GM21528 (cell line): ENCODE measurements at regions not wholly inside any gene's neighbourhood (a gene's known extent, or its start where the extent isn't known, plus 50 kb on each side); places are given as distances from the start of the nearest gene placed in this dataset.
"Not testable (repeated sequence)": the region's sequence is repeated elsewhere in the genome, so short reads cannot be mapped to it uniquely, and the experiment has no call there.

Experiments
- ATAC-seq: cut with Tn5 transposase; IDR thresholded peaks from one replicate; pipeline ENCODE4 v1.9.1; 2021; ENCODE audit warnings: mild to moderate bottlenecking, moderate library complexity; ENCODE audit not compliant: unreplicated experiment, low FRiP score

DNA sequence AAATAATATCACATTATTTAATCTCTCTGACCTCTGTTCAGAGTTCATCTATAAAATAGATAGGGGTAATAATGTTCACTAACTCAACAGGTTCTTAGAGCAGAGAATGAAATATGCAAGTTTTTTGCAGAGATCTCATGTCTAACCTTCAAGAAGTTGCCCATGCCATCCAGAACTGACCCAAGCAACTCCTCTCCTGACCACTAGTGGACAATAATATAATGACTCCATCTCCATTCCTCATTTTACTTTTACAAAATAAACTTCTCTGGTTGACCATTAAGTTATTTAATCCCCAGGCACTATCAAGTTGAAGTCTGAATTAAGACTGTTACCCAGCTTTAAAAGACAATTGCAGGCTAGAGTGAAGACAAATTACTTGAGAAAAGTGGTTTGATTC lies 382.6 kb downstream of the KCNA4 start:
- no peak for ATAC-seq

- no peak for ATAC-seq
Observed at GRCh38 chr11:29629286-29629685, 387.5 kb downstream of the KCNA4 start.

DNA sequence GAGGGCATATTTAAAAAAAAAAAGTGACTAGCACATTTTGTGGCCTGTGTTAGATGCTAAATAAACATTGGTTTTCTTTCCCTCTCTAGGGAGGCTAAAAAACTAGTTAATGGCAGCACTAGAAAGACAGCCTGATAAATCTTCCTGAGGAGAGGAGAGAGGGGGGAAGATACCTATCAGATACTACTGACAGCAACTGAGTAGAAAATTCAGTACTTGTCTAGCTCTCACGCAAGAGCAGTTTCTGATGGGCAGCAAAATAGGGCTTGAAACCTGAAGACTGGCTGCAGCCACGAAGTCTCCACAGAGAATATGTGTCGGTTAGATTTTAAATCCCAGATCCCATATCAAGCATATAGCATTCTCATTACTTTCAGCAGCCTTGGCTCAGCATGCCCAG lies 388.2 kb downstream of the KCNA4 start:
- ATAC-seq = no peak

GRCh38 chr11:29627541-29627940 lies 389.3 kb downstream of the KCNA4 start:
- ATAC-seq = no peak

GRCh38 chr11:29623144-29623722 lies 393.6 kb downstream of the KCNA4 start:
- ATAC-seq = no peak

DNA sequence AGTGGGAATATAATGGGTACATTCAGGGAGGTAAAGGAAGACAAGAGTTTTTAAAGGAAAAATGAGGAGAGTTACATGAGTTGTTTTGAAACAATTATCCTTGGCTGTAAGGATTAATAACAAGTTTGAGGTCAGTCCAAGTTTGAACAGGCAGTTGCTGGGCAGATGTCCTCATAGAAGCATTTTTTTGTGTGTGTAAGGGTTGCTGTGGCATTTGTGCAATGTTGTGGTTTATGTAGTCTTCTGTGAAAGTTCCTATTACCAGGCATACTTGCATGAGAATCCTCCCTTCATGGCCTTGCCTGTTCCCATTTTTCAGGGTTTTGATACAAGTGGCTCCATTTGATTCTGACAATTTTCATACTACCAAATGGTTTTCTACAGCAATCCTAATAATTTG lies 400.2 kb downstream of the KCNA4 start:
- no peak for ATAC-seq

GRCh38 chr11:29612423-29612822 lies 404.4 kb downstream of the KCNA4 start:
- no peak for ATAC-seq

DNA sequence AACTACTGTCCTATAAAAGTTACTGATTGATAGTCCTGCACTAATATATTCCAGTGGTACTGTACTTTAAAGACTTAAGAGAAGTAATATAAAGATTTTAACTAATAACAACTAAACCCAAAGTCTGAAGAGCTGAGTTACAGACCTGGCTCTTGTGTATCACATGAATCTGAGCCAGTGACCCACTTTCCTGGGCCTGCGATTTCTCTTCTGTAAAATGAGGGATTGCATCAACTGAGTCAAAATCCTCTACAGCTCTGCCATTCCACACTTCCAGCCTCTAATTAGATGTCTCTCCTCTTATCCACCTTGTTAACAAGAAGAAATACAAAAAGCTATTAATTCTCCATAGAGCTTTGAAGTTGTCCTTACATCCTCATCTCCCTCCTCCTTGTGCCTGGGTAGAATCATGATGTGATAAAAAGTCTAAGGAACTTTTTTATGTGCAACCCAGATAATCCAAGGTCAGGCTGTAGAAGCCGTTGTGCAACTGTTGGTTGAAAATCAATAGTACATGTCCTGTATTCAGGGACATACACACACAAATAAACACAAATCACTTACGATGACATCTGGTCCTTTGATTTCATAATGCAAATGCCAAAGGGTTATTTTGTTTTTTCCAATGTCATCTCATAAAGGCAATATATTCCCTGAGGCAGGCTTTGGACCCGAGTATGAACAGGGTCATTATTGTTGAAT lies 410.3 kb downstream of the KCNA4 start:
- no peak for ATAC-seq

DNA sequence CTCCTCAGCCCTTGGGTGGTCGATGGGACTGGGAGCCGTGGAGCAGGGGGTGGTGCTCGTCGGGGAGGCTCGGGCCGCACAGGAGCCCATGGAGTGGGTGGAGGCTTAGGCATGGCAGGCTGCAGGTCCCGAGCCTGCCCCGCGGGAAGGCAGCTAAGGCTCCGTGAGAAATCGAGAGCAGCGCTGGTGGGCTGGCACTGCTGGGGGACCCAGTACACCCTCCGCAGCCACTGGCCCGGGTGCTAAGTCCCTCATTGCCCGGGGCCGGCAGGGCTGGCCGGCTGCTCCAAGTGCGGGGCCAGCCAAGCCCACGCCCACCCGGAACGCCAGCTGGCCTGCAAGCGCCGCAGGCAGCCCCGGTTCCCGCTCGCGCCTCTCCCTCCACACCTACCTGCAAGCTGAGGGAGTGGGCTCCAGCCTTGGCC lies 416.7 kb downstream of the KCNA4 start:
- ATAC-seq = not testable (repeated sequence)

- no peak for ATAC-seq
Observed at GRCh38 chr11:29584342-29584741, 432.5 kb downstream of the KCNA4 start.

DNA sequence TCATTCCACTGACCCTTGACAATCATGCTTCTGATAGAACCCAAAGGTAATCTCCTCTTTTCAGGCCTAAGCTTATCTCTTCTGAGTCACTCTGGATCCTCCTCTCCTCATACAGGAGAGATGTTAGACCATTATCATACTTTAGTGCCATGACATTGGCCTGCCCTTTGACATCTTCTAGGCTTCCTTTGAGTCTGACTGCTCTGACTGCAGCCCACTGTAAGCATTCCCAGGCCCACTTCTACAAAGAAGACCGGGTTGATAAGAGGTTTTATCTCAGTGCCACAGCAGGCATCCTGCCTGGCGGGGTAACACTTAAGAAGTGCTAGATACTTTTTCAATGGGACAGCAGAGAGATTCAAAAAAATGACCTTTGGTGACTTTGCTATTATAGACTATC lies 438.0 kb downstream of the KCNA4 start:
- no peak for ATAC-seq

DNA sequence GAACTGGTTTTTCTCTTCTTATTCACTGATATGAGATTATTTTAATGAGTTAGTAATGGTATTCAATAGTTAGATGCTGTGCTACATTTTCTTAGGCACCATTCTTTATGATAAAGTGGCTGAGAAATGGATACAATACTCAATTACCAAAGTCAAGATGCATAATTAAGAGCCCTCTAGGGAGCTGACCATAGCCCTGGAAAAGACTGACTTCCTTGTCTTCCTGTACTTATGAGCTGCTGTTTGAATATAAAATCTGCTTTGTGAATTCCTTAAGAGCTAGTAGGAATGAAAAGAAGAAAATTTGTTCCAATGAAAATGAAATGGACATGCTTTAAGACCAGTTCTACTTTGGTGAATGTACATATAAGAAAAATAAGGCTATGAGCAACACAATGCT lies 452.3 kb downstream of the KCNA4 start:
- no peak for ATAC-seq

DNA sequence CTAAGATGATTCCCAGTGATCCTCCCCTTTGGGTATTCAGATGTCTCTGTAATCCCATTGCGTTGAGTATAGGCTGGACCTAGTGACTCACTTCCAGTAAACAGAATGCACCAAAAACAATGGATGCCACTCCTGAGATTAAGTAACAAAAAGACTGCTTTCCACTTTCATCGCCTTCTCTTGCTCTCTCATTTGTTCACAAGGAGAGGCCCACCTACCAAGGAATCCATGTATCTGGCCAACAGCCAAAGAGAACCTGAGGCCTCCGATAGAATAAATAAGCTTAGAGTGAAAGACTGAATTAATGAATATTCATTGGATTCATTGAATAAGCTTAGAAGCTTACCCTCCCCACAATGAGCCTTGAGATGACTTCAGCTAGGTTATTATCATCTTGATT lies 454.6 kb downstream of the KCNA4 start:
- ATAC-seq = no peak

DNA sequence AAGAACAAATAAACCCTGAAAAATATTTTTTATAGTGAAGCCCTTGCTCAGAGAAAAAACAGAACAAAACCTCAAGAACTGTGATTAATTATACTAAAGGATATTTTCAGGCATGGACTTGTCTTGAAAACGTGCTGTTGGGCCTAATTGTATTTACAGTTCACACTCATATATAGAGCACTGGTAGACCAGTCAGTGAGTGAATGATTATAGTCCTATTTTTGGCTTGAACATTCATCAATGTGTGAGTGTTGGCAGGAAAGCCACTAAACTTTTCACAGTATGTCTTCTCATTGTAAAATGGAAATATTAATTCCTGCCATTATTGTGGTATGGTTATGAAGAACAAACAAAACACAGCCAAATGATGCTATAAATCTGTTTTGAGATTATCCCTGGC lies 462.8 kb downstream of the KCNA4 start:
- no peak for ATAC-seq

DNA sequence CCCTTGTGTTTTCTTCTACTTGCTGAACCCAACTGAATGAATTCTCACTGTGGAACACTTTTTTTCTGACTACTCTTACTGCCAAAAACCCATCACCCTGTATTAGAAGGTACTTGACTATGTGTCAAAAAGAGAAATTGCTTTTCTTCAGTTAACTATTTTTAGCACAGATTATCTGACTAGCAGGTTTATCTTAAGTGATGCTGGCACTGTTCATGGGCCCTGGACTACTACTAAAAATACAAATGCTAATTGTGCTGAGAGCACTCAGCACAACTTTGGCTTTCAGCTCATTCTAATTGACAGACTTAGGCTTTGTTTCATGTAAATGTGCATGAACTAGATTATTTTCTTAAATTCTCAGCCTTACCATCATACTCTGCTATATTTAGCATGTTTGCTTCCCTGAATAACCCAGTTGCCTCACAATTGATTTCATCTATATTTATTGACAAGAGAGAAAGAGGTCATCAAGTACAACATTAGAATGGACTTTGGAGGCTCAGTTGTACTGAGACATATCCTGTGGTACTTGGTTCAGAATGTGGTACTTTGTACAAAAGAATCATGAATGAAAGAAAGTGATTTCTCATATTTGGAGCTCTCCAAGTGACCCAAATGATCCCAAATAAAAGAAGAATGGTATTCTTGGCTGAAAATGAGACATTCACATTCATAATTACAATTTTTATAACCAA lies 478.3 kb downstream of the KCNA4 start:
- no peak for ATAC-seq

DNA sequence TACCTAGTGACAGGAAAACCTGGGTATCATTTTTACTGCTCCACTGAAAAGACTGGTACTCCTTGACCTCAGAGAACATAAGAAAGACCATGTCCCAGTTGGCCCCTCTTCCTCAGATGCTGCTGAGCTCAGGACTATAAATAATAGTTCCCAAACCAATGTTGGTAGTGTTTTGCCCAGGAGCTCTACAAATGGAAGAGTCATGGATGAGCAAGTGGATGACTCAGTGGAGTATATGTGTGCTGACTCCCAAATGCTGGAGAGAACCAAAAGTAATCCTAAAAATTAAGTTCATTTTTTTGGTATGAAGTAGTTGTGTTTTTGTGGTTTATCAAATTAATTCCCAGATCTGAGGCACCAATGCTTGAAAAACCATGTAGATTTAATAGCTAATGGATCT lies 482.0 kb downstream of the KCNA4 start:
- ATAC-seq = no peak

DNA sequence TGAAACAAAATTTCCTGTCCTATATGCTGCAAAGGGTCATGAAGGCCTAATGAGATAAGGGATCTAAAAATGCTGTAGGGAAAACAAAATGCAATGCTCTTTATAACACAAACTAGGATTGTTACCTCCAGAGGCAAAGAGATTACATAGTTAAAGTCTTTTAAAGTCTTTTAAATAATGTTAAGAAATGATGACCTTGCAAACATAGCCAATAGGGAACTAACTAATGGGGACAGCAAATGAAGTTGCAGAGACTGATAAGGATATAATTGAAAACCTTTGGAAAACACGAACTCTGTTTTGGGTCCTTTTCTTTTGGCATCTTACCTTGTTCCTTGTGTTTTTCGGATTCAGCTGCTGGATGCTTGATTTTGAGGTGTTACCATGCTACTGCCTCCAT lies 485.9 kb downstream of the KCNA4 start:
- no peak for ATAC-seq

DNA sequence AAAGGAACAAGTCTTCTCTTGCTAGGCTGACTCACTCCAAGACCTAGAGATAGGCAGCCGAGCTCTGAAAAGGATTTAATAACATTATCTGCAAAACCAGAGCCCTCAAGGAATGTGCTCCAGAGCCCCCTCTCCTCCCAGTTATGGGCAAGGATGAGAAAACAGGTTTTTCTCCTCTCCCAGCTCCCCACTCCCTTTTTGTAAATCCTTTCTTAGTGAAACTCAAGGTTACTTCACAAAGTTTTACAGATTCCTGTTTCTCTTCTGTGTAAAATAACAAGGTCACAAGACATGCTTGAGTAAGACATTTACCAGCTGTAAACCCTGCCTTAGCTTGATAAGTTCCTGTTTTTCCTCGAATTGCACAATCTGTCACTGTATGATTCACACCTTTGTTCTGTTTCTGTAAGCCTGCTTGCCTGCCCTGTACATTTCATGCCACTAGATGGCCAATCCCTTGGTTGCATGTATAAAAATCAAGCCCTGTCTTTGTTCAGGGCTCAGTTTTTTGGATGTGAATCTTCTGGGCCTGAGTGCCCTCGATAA lies 489.4 kb downstream of the KCNA4 start:
- no peak for ATAC-seq

- ATAC-seq = no peak
Observed at GRCh38 chr11:29518389-29519174, 498.2 kb downstream of the KCNA4 start.

DNA sequence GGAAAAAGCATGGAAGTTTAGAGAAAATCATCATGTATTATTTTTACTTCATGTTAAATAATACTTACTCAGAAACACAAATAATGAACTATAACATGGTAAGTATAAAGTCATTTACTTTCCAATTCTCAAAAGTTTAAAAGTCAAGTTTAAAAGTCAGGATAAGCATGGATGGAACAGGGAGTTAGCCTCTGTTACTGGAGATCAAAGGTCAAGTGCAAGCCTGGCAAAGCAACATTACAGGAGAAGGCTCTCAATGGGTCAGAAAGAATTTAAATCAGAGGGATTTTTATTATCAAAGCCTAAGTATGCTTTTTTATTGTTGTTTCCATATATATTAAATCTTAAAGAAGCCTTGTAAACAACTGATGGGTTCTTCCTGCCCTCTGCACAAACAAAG lies 505.4 kb downstream of the KCNA4 start:
- ATAC-seq = no peak

DNA sequence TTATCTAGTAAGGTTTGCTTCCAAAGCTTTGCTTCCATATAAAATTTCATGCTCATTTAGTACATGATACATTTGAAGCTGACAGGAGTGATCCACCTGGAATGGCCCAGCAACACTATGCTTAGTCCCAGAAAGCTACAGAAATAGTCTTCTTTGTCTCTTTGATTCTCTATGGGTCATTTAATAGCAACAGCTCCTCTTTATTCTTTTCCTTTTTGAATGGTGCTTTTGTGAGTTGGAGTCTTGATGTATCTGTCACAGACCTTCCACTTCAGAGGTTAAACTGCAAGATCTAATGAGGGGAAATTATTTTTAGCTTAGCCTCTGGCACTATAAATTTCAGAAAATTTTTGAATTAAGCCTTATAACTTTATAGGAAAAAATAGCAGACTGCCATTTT lies 509.5 kb downstream of the KCNA4 start:
- ATAC-seq = no peak
